GM12878 (cell line): ENCODE measurements at regions not wholly inside any gene's neighbourhood (a gene's known extent, or its start where the extent isn't known, plus 50 kb on each side); places are given as distances from the start of the nearest gene placed in this dataset.
A peak's percentile ranks its signal among the peaks of the same experiment; 100 is the strongest.

Source experiments
- ATAC-seq: fragments of 200-7000 bp; cut with Tn5 transposase; 3 replicates; pipeline ENCODE4 v1.9.1; 2020; ENCODE audit warnings: mild to moderate bottlenecking, moderate library complexity
- BruUV-seq: library from RNA; stranded (reverse); fragments of 400-500 nt; replicated peaks from 2 replicates; lab custom pipeline; 2021; lab: Mats Ljungman, UMichigan
- CTCF ChIA-PET: fragments of 300-600 bp; sonication (Branson Sonifier 250); formaldehyde crosslinking; extraction: SDS; loops from one replicate; lab custom pipeline; 2021; ENCODE audit warnings: inconsistent platforms; lab: Yijun Ruan, JAX
- POLR2A ChIA-PET: fragments of 350-600 bp; formaldehyde crosslinking; extraction: SDS; loops from one replicate; lab custom pipeline; 2021; ENCODE audit warnings: inconsistent platforms; lab: Charles Lee
- RAD21 ChIA-PET: fragments of 300-600 bp; sonication (Branson Sonifier 250); formaldehyde crosslinking; loops from one replicate; lab custom pipeline; 2023; ENCODE audit warnings: antibody characterized with exemption; ENCODE audit not compliant: unreplicated experiment; lab: Charles Lee
- SMC1A ChIA-PET: fragments of 300-600 bp; sonication (Branson Sonifier 250); formaldehyde crosslinking; loops from one replicate; lab custom pipeline; 2023; ENCODE audit not compliant: unreplicated experiment, uncharacterized antibody; lab: Charles Lee
- DNase-seq: peaks from one replicate; pipeline ENCODE4 v3.0.0-alpha.2; 2011; ENCODE audit warnings: low read depth, low spot score
- FAIRE-seq: peaks from 3 replicates; lab custom pipeline; 2011; peaks lifted over from hg19 to GRCh38; lab: Jason Lieb, UNC
- H2AFZ ChIP-seq: 2 replicates; pipeline ENCODE4 v1.6.0; 2011; ENCODE audit warnings: low read depth, low read length, control low read depth; ENCODE audit not compliant: control insufficient read depth
- H3K27ac ChIP-seq: 2 replicates; pipeline ENCODE4 v1.5.1; 2011; ENCODE audit warnings: control low read depth; ENCODE audit not compliant: control insufficient read depth, insufficient read depth
- H3K27me3 ChIP-seq, 2 experiments: replicated peaks in 1 of 2; 2 replicates each; pipeline versions ENCODE4 v1.6.0 to v1.6.1; 2011; ENCODE audit warnings: low read length in 1 of 2; ENCODE audit not compliant: control insufficient read depth in 2 of 2, insufficient read depth in 2 of 2
- H3K36me3 ChIP-seq, 2 experiments: 2 replicates each; pipeline ENCODE4 v1.5.1; 2011; ENCODE audit warnings: low read length in 1 of 2; ENCODE audit not compliant: control insufficient read depth in 2 of 2, insufficient read depth in 2 of 2
- H3K4me1 ChIP-seq: 2 replicates; pipeline ENCODE4 v1.6.1; 2011; ENCODE audit warnings: mild to moderate bottlenecking, low read length, moderate library complexity, mixed read lengths; ENCODE audit not compliant: control insufficient read depth, insufficient read depth
- H3K4me2 ChIP-seq: 2 replicates; pipeline ENCODE4 v1.6.0; 2011; ENCODE audit warnings: control low read depth; ENCODE audit not compliant: control insufficient read depth, insufficient read depth
- H3K4me3 ChIP-seq: fragments of 200-600 bp; sonication (generic); 2 replicates; pipeline ENCODE4 v1.5.1; 2016
- H3K79me2 ChIP-seq: 2 replicates; pipeline ENCODE4 v1.6.0; 2011; ENCODE audit warnings: low read length; ENCODE audit not compliant: control insufficient read depth, insufficient read depth
- H3K9ac ChIP-seq: 2 replicates; pipeline ENCODE4 v1.8.0; 2011; ENCODE audit warnings: low read length, control low read depth, mixed read lengths; ENCODE audit not compliant: control insufficient read depth, insufficient read depth
- H3K9me3 ChIP-seq: replicated peaks from 3 replicates; pipeline ENCODE4 v1.5.1; 2011; ENCODE audit warnings: mild to moderate bottlenecking, low read length; ENCODE audit not compliant: control insufficient read depth, insufficient read depth
- H4K20me1 ChIP-seq: 2 replicates; pipeline ENCODE4 v1.6.0; 2011; ENCODE audit not compliant: control insufficient read depth, insufficient read depth
- CREB1 ChIP-seq: IDR thresholded peaks from 2 replicates; pipeline ENCODE4 v1.6.1; 2012; ENCODE audit warnings: low read depth, mild to moderate bottlenecking, inconsistent platforms
- CTCF ChIP-seq, 3 experiments: IDR thresholded peaks in 2 of 3; conservative IDR thresholded peaks in 1 of 3; 2 replicates each; pipeline ENCODE4 v1.5.1; 2011; ENCODE audit warnings: low read depth in 3 of 3, low read length in 3 of 3, mild to moderate bottlenecking in 3 of 3, control low read depth in 2 of 3, moderate library complexity in 2 of 3, inconsistent platforms in 1 of 3, mixed read lengths in 1 of 3; ENCODE audit not compliant: control insufficient read depth in 2 of 3, insufficient read depth in 1 of 3; ENCODE audit errors: extremely low read depth in 1 of 3
- EGR1 ChIP-seq, 2 experiments: IDR thresholded peaks; 1 replicate in 1 of 2; 2 replicates in 1 of 2; pipeline ENCODE4 v1.6.1; 2011 to 2012; ENCODE audit warnings: low read depth in 2 of 2, low read length in 2 of 2, borderline replicate concordance in 1 of 2, mild to moderate bottlenecking in 1 of 2, moderate library complexity in 1 of 2
- HDGF ChIP-seq: fragments of 450-650 bp; IDR thresholded peaks from 2 replicates; pipeline ENCODE4 v1.6.1; 2016; ENCODE audit warnings: antibody characterized with exemption
- JUNB ChIP-seq: IDR thresholded peaks from 2 replicates; pipeline ENCODE4 v1.6.1; 2016; ENCODE audit warnings: antibody characterized with exemption, mild to moderate bottlenecking
- MAX ChIP-seq: IDR thresholded peaks from 2 replicates; pipeline ENCODE4 v1.6.1; 2012; ENCODE audit warnings: low read depth, low read length, improper control_type of control experiment
- MTA2 ChIP-seq: fragments of 450-650 bp; IDR thresholded peaks from 2 replicates; pipeline ENCODE4 v1.6.1; 2016; ENCODE audit warnings: low read depth, mild to moderate bottlenecking, moderate library complexity
- NR2C2 ChIP-seq: IDR thresholded peaks from 2 replicates; pipeline ENCODE4 v1.6.1; 2011; ENCODE audit warnings: borderline replicate concordance, low read depth; ENCODE audit not compliant: control insufficient read depth, insufficient read length
- PKNOX1 ChIP-seq: fragments of 450-650 bp; IDR thresholded peaks from 2 replicates; pipeline ENCODE4 v1.6.1; 2016; ENCODE audit warnings: mild to moderate bottlenecking
- POLR2A ChIP-seq: IDR thresholded peaks from 2 replicates; pipeline ENCODE4 v1.6.1; 2011; ENCODE audit warnings: low read depth, mild to moderate bottlenecking, low read length
- RAD21 ChIP-seq: IDR thresholded peaks from 2 replicates; pipeline ENCODE4 v1.6.1; 2011; ENCODE audit warnings: mild to moderate bottlenecking, low read depth, low read length, moderate library complexity; ENCODE audit not compliant: insufficient read depth
- RB1 ChIP-seq: fragments of 450-650 bp; formaldehyde crosslinking; IDR thresholded peaks from 2 replicates; pipeline ENCODE4 v1.6.1; 2017; ENCODE audit warnings: mild to moderate bottlenecking, borderline replicate concordance
- SKIL ChIP-seq: fragments of 450-650 bp; IDR thresholded peaks from 2 replicates; pipeline ENCODE4 v1.6.1; 2017; ENCODE audit warnings: mild to moderate bottlenecking, low read depth, inconsistent platforms; ENCODE audit not compliant: poor library complexity, severe bottlenecking
- SMARCA5 ChIP-seq: fragments of 450-650 bp; IDR thresholded peaks from 2 replicates; pipeline ENCODE4 v1.6.1; 2017; ENCODE audit warnings: mild to moderate bottlenecking
- TCF3 ChIP-seq: IDR thresholded peaks from 2 replicates; pipeline ENCODE4 v1.6.1; 2012; ENCODE audit warnings: low read depth, mild to moderate bottlenecking, low read length, borderline replicate concordance; ENCODE audit not compliant: insufficient read depth
- USF1 ChIP-seq: IDR thresholded peaks from 2 replicates; pipeline ENCODE4 v1.6.1; 2011; ENCODE audit warnings: borderline replicate concordance, low read depth, mild to moderate bottlenecking, moderate library complexity, mixed read lengths, low read length; ENCODE audit not compliant: insufficient read depth; ENCODE audit errors: extremely low read length
- YY1 ChIP-seq: IDR thresholded peaks from 2 replicates; pipeline ENCODE4 v1.6.1; 2011; ENCODE audit warnings: low read depth, mild to moderate bottlenecking, low read length
- ZNF24 ChIP-seq: fragments of 450-650 bp; IDR thresholded peaks from 2 replicates; pipeline ENCODE4 v1.6.1; 2017; ENCODE audit warnings: antibody characterized with exemption, mild to moderate bottlenecking
- WGBS: methylation state at CpG from one replicate; pipeline ENCODE4 v1.1.6; 2016; ENCODE audit warnings: low lambda C conversion rate; ENCODE audit not compliant: insufficient replicate concordance, insufficient coverage; ENCODE audit errors: missing lambda C conversion rate; 5-methylcytosine and 5-hydroxymethylcytosine counted together
- in situ Hi-C: fragments of 300-500 bp; cut with MboI; formaldehyde crosslinking; loops from 9 replicates; pipeline ENCODE4 v1.14.3; 2018; ENCODE audit warnings: mixed read lengths
- intact Hi-C: fragments of 100-400 bp; cut with micrococcal nuclease; formaldehyde crosslinking; loops from one replicate; pipeline ENCODE4 v1.14.2; 2022; ENCODE audit not compliant: unreplicated experiment

GRCh38 chr5:77560677-77561263 lies 68.7 kb upstream of the WDR41 start:
- Histone ChIP-seq H2AFZ (no peak overlapping the region), H3K4me3 (no peak overlapping the region), H4K20me1 (no peaks in the 10 kb centered on the region), H3K4me1 (no peaks in the 10 kb centered on the region), H3K27ac (no peak overlapping the region), H3K36me3 (no peaks in the 10 kb centered on the region), H3K9me3 (no peaks in the 10 kb centered on the region), H3K79me2 (no peaks in the 10 kb centered on the region), H3K4me2 (no peak overlapping the region), H3K9ac (no peak overlapping the region), H3K27me3 (no peaks in the 10 kb centered on the region)
- DNase-seq (peak; percentile 48), FAIRE-seq (no peak), ATAC-seq (peak; percentile 65)
- SMC1A ChIA-PET, result interaction anchor here (0.7 to 3.1 kb wide), 36 partner anchors 8 to 740 kb away, joined by 3 to 26 read pairs (median 4); no protein-coding TSS in a partner anchor
- POLR2A ChIA-PET, result interaction anchor here (0.9 to 1.2 kb wide), 2 partner anchors 29 to 69 kb away, joined by 3 to 5 read pairs; no protein-coding TSS in a partner anchor
- CTCF ChIA-PET, result interaction anchor here (0.7 to 2.3 kb wide), 45 partner anchors 8 to 742 kb away, joined by 3 to 33 read pairs (median 4); no protein-coding TSS in a partner anchor
- RAD21 ChIA-PET, result interaction anchor here (0.5 to 2.8 kb wide), 39 partner anchors 11 to 1572 kb away, joined by 3 to 40 read pairs (median 4); partner anchors contain the start of gene OTP
- intact Hi-C loops, result loop anchor here (2.0 to 5.0 kb wide), 4 partner anchors 70 to 604 kb away; no protein-coding TSS in a partner anchor
- WGBS, result 0% methylated on average over 1 of the region's 1 CpG
- in situ Hi-C loops, result no loop called here
- no TSS peak for BruUV-seq
- no peak for TF ChIP-seq NR2C2
- TF ChIP-seq MAX, result no peak
- TF ChIP-seq USF1, result no peak
- no peak for TF ChIP-seq POLR2A
- TF ChIP-seq YY1, result no peak
- no peak for TF ChIP-seq EGR1 (IDR thresholded peaks at IDR 0.05; ENCODE audit: borderline replicate concordance in 1 of 2, low read depth in 2 of 2, low read length in 2 of 2)
- peak; percentile 87 for TF ChIP-seq RAD21
- TF ChIP-seq CTCF (IDR thresholded peaks at IDR 0.05 in 2 of 3, conservative IDR thresholded peaks at IDR 0.05 in 1 of 3; ENCODE audit: control insufficient read depth in 2 of 3, extremely low read depth in 1 of 3, insufficient read depth in 1 of 3, low read depth in 3 of 3, low read length in 3 of 3), result peak; percentile 29 to 62 (median 45); a peak in 5 of 6 replicates
- TF ChIP-seq TCF3, result no peak
- TF ChIP-seq ZNF24, result peak; percentile 48; the same call in 1 of the 2 replicates
- TF ChIP-seq SMARCA5, result peak; percentile 74; the same call in 1 of the 2 replicates
- TF ChIP-seq RB1, result no peak
- TF ChIP-seq SKIL, result no peak
- no peak for TF ChIP-seq PKNOX1
- TF ChIP-seq HDGF, result no peak
- TF ChIP-seq JUNB, result no peak
- no peak for TF ChIP-seq CREB1
- TF ChIP-seq MTA2, result no peak
